ENCODE measurements at regions not wholly inside any gene's neighbourhood (a gene's known extent, or its start where the extent isn't known, plus 50 kb on each side); places are given as distances from the start of the nearest gene placed in this dataset.

GRCh38 chrX:74009041-74009440 is 156.5 kb upstream of the XIST start:
- Histone ChIP-seq H3K4me3 (ENCODE audit: low read depth in 2 of 2, low read length in 1 of 2) (no peak overlapping the region), H3K36me3 (replicated peaks in 1 of 2; ENCODE audit: control insufficient read depth in 1 of 2, insufficient read depth in 2 of 2, low read length in 1 of 2) (peaks cover 3 to 18% of the 10 kb centered on the region in 2 experiments), H3K27me3 (ENCODE audit: insufficient read depth) (no peaks in the 10 kb centered on the region), H3K79me2 (ENCODE audit: insufficient read depth) (no peaks in the 10 kb centered on the region), H3K9me2 (no peaks in the 10 kb centered on the region), H3K4me1 (ENCODE audit: control insufficient read depth in 1 of 2, insufficient read depth in 2 of 2, low read depth in 1 of 2, low read length in 1 of 2) (no peaks in the 10 kb centered on the region), H2AFZ (ENCODE audit: low read depth) (no peak overlapping the region), H4K20me1 (ENCODE audit: insufficient read depth) (no peaks in the 10 kb centered on the region), H3K4me2 (no peak overlapping the region), H3K9me3 (no peaks in the 10 kb centered on the region), H3K9ac (no peak overlapping the region), H3K27ac (ENCODE audit: low read depth in 2 of 2, low read length in 1 of 2) (peak overlapping the region in 1 of 2 experiments; percentile 42; a peak in 1 of 4 replicates), H3F3A (replicated peaks; ENCODE audit: insufficient read depth) (peaks cover 13% of the 10 kb centered on the region)
- ChIA-PET POLR2A (no interaction called here), CTCF (no interaction called here)
- no peak for TF ChIP-seq PBX3 (IDR thresholded peaks at IDR 0.05)
- no peak for TF ChIP-seq NRF1 (IDR thresholded peaks at IDR 0.05; ENCODE audit: low read depth, low read length)
- TF ChIP-seq FOXJ3 (CRISPR knock-in tag; IDR thresholded peaks at IDR 0.05): no peak
- TF ChIP-seq MAX (IDR thresholded peaks at IDR 0.05; ENCODE audit: low read depth): no peak
- TF ChIP-seq TAF1 (IDR thresholded peaks at IDR 0.05; ENCODE audit: borderline replicate concordance, low read depth, low read length): no peak
- no peak for TF ChIP-seq NFIC (IDR thresholded peaks at IDR 0.05; ENCODE audit: borderline replicate concordance)
- TF ChIP-seq FOXM1 (IDR thresholded peaks at IDR 0.05; ENCODE audit: low read depth): no peak
- no peak for TF ChIP-seq FOSL2 (IDR thresholded peaks at IDR 0.05; ENCODE audit: borderline replicate concordance, low read depth)
- TF ChIP-seq MXI1 (IDR thresholded peaks at IDR 0.05; ENCODE audit: low read depth, low read length): no peak
- TF ChIP-seq, protein P1, sequence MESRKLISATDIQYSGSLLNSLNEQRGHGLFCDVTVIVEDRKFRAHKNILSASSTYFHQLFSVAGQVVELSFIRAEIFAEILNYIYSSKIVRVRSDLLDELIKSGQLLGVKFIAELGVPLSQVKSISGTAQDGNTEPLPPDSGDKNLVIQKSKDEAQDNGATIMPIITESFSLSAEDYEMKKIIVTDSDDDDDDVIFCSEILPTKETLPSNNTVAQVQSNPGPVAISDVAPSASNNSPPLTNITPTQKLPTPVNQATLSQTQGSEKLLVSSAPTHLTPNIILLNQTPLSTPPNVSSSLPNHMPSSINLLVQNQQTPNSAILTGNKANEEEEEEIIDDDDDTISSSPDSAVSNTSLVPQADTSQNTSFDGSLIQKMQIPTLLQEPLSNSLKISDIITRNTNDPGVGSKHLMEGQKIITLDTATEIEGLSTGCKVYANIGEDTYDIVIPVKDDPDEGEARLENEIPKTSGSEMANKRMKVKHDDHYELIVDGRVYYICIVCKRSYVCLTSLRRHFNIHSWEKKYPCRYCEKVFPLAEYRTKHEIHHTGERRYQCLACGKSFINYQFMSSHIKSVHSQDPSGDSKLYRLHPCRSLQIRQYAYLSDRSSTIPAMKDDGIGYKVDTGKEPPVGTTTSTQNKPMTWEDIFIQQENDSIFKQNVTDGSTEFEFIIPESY (IDR thresholded peaks at IDR 0.05; ENCODE audit: borderline replicate concordance, low read depth): no peak
- TF ChIP-seq, protein P2, sequence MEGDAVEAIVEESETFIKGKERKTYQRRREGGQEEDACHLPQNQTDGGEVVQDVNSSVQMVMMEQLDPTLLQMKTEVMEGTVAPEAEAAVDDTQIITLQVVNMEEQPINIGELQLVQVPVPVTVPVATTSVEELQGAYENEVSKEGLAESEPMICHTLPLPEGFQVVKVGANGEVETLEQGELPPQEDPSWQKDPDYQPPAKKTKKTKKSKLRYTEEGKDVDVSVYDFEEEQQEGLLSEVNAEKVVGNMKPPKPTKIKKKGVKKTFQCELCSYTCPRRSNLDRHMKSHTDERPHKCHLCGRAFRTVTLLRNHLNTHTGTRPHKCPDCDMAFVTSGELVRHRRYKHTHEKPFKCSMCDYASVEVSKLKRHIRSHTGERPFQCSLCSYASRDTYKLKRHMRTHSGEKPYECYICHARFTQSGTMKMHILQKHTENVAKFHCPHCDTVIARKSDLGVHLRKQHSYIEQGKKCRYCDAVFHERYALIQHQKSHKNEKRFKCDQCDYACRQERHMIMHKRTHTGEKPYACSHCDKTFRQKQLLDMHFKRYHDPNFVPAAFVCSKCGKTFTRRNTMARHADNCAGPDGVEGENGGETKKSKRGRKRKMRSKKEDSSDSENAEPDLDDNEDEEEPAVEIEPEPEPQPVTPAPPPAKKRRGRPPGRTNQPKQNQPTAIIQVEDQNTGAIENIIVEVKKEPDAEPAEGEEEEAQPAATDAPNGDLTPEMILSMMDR (IDR thresholded peaks at IDR 0.05): no peak
- no peak for TF ChIP-seq TCF12 (IDR thresholded peaks at IDR 0.05)
- TF ChIP-seq RXRA (IDR thresholded peaks at IDR 0.05; ENCODE audit: borderline replicate concordance, low read depth): no peak
- TF ChIP-seq, protein P3, sequence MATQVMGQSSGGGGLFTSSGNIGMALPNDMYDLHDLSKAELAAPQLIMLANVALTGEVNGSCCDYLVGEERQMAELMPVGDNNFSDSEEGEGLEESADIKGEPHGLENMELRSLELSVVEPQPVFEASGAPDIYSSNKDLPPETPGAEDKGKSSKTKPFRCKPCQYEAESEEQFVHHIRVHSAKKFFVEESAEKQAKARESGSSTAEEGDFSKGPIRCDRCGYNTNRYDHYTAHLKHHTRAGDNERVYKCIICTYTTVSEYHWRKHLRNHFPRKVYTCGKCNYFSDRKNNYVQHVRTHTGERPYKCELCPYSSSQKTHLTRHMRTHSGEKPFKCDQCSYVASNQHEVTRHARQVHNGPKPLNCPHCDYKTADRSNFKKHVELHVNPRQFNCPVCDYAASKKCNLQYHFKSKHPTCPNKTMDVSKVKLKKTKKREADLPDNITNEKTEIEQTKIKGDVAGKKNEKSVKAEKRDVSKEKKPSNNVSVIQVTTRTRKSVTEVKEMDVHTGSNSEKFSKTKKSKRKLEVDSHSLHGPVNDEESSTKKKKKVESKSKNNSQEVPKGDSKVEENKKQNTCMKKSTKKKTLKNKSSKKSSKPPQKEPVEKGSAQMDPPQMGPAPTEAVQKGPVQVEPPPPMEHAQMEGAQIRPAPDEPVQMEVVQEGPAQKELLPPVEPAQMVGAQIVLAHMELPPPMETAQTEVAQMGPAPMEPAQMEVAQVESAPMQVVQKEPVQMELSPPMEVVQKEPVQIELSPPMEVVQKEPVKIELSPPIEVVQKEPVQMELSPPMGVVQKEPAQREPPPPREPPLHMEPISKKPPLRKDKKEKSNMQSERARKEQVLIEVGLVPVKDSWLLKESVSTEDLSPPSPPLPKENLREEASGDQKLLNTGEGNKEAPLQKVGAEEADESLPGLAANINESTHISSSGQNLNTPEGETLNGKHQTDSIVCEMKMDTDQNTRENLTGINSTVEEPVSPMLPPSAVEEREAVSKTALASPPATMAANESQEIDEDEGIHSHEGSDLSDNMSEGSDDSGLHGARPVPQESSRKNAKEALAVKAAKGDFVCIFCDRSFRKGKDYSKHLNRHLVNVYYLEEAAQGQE (IDR thresholded peaks at IDR 0.05; ENCODE audit: low read depth, low read length): no peak
- no peak for TF ChIP-seq GATA2 (CRISPR knock-in tag; IDR thresholded peaks at IDR 0.05)
- TF ChIP-seq SMC3 (IDR thresholded peaks at IDR 0.05; ENCODE audit: low read depth, low read length): no peak
- TF ChIP-seq CHD2 (IDR thresholded peaks at IDR 0.05; ENCODE audit: low read length, partially characterized antibody): no peak
- TF ChIP-seq SIN3A (IDR thresholded peaks at IDR 0.05; ENCODE audit: borderline replicate concordance, low read depth, low read length): no peak
- no peak for TF ChIP-seq POLR2AphosphoS5 (IDR thresholded peaks at IDR 0.05; ENCODE audit: low read depth, low read length)
- WGBS (ENCODE audit: low lambda C conversion rate): 93% methylated on average over 2 of the region's 2 CpGs
- DNase-seq: no peak

Measured in SK-N-SH (cell line).